LNCaP clone FGC (cell line): ENCODE measurements at regions not wholly inside any gene's neighbourhood (a gene's known extent, or its start where the extent isn't known, plus 50 kb on each side); places are given as distances from the start of the nearest gene placed in this dataset.
"Not testable (repeated sequence)": the region's sequence is repeated elsewhere in the genome, so short reads cannot be mapped to it uniquely, and the experiment has no call there.

Experiments used
- DNase-seq: peaks from one replicate; pipeline ENCODE4 v3.0.0-alpha.2; 2011; ENCODE audit warnings: low read depth
- H3K4me3 ChIP-seq: 2 replicates; pipeline ENCODE4 v1.5.1; 2011; ENCODE audit warnings: mild to moderate bottlenecking, low read depth, low read length, control low read depth
- TF ChIP-seq, protein P1 (sequence below): IDR thresholded peaks from 2 replicates; pipeline ENCODE4 v1.5.1; 2012; ENCODE audit warnings: mild to moderate bottlenecking; ENCODE audit not compliant: control insufficient read depth, insufficient read depth; ENCODE audit errors: extremely low read depth

DNA sequence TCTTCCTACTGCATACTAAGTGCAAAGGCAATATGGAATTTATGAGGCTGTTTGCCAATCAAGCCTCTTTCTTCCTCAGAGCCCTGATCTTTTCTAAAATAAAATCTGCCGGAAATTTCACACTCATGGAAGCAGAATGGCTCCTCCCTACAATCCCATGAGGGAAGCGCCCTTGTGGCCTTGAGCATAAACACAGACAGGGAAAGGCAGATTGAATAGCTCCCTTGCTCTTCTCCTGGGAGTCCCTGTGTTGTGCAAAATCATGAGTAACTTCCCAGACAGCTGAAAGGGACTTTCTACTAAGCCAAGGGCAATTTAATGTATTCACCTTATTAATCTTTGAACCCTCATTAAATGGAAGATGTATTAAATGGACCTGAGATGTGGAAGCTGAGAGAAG lies 226.1 kb upstream of the PIK3R1 start:
- TF ChIP-seq, protein P1, sequence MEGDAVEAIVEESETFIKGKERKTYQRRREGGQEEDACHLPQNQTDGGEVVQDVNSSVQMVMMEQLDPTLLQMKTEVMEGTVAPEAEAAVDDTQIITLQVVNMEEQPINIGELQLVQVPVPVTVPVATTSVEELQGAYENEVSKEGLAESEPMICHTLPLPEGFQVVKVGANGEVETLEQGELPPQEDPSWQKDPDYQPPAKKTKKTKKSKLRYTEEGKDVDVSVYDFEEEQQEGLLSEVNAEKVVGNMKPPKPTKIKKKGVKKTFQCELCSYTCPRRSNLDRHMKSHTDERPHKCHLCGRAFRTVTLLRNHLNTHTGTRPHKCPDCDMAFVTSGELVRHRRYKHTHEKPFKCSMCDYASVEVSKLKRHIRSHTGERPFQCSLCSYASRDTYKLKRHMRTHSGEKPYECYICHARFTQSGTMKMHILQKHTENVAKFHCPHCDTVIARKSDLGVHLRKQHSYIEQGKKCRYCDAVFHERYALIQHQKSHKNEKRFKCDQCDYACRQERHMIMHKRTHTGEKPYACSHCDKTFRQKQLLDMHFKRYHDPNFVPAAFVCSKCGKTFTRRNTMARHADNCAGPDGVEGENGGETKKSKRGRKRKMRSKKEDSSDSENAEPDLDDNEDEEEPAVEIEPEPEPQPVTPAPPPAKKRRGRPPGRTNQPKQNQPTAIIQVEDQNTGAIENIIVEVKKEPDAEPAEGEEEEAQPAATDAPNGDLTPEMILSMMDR, result no peak
- H3K4me3 ChIP-seq, result no peak overlapping the region
- DNase-seq, result no peak

DNA sequence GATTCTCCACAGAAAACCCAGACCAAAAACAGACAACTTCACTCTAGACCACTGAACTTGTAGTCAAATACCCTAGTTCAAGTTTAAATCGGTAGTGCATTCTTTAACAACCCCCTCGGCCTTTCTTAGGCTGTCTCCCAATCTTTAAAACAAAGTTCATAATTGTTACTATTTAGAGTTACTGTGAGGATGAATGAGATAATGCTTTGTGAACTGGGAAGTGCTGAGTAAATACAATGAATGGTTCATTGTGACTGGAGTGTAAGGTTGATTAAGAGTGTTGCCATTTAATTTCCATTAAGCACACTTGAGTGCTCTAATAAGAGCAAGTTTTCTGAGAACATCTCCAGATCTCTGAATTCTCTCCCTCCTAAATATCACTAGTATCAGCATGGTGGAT lies 228.8 kb upstream of the PIK3R1 start:
- no peak overlapping the region for H3K4me3 ChIP-seq
- DNase-seq, result no peak
- TF ChIP-seq, protein P1, result no peak

GRCh38 chr5:67985686-67986387 lies 229.7 kb upstream of the PIK3R1 start:
- DNase-seq, result no peak
- H3K4me3 ChIP-seq, result no peak overlapping the region
- TF ChIP-seq, protein P1, result no peak

GRCh38 chr5:67984546-67984945 lies 231.0 kb upstream of the PIK3R1 start:
- DNase-seq, result no peak
- TF ChIP-seq, protein P1, result no peak
- H3K4me3 ChIP-seq, result no peak overlapping the region

DNA sequence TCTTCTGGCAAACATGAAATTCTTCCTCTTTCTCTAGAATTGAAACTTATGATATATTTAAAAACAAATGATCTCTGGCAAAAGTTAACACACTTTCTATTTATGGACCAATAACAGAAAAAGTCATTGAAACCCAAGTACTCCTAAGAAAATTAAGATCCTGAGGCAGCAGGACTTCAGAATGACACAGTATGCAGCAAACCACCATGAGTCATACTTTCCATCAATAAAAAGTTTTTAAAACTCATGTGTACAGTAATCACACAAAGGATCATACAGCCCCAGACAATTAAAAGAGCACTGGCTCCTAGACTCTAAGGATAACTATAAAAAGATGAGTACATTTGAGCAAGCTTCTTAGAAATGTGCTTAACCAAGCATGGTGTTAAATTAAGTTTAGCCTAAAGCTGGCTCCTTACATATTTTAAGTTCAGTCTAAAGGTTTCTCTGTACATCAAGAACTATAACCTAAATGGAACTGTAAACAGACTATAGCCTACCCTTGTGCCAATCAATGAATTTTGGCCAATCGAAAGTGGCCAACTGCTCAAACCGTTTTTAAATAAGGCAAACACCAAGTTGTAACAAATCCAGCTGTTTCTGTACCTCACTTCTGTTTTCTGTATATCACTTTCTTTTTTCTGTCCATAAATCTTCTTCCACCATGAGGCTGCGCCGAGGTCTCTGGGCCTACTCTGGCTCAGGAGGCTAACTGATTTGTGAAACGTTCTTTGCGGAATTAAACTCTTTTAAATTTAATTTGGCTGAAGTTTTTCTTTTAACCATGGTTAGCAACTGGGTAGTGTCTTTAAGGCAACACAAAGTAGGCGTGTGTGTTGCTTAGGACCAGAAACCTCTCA lies 232.1 kb upstream of the PIK3R1 start:
- H3K4me3 ChIP-seq, result no peak overlapping the region
- TF ChIP-seq, protein P1, result no peak
- no peak for DNase-seq

GRCh38 chr5:67982160-67982559 lies 233.4 kb upstream of the PIK3R1 start:
- not testable (repeated sequence) for H3K4me3 ChIP-seq, DNase-seq

DNA sequence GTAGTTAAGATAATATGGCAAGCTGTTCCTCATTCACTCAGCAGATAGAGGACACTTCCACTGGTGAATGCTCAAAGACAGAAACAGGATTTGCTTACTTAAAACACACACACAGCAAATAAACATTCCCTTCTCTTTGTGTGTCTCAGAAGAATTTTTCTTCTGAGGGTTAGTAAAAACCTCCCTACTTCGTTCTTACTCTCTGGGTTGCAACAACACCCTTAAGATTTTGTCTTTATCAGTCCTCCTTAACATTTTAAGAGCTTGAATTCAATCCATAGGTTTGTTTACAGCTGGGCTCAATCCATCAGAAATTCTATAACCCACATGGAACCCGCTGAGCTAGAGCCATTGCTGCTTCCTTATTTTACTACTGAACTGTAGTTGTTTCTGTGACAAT lies 237.4 kb upstream of the PIK3R1 start:
- TF ChIP-seq, protein P1, result no peak
- H3K4me3 ChIP-seq, result no peak overlapping the region
- DNase-seq, result no peak
